ENCODE measurements at regions not wholly inside any gene's neighbourhood (a gene's known extent, or its start where the extent isn't known, plus 50 kb on each side); places are given as distances from the start of the nearest gene placed in this dataset.
A peak's percentile ranks its signal among the peaks of the same experiment; 100 is the strongest.

DNA sequence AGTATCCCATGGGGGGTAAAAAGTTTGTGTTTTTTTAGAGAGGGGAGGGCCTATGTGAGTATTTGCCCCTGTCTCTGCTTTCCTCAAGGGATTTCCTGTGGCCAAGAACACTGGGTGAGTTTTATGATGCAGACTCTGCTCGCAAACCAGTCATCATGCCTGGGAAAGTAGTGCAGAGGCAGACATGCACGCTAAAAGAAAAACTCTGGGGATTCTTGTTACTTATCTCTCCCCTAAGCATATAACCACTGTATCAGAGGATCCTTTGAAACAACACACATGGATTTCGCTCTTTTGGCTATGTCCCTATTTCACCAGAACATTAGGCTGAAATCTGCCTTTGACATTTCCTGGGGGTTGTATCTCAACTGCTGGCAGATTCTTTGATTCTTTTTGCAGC lies 1845.8 kb upstream of the SEL1L start:
- Histone ChIP-seq H3K27me3 (ENCODE audit: insufficient read depth, low read length) (no peaks in the 10 kb centered on the region), H3K9ac (ENCODE audit: low read length) (peak overlapping the region; percentile 12; the same call in 1 of the 2 replicates), H3F3A (ENCODE audit: insufficient read depth, low read length) (no peaks in the 10 kb centered on the region), H3K4me1 (ENCODE audit: insufficient read depth, low read length, severe bottlenecking) (peaks cover 19% of the 10 kb centered on the region), H2AFZ (ENCODE audit: low read length) (peak overlapping the region; percentile 94; the same call in 1 of the 2 replicates), H3K9me2 (ENCODE audit: low read depth, low read length) (no peaks in the 10 kb centered on the region), H3K27ac (ENCODE audit: low read depth, low read length, poor library complexity, severe bottlenecking) (no peak overlapping the region), H3K4me3 (ENCODE audit: low read depth, low read length, poor library complexity, severe bottlenecking) (peak overlapping the region; percentile 7), H3K79me2 (ENCODE audit: insufficient read depth, low read length) (no peaks in the 10 kb centered on the region), H4K20me1 (ENCODE audit: insufficient read depth, low read length) (no peaks in the 10 kb centered on the region), H3K9me3 (ENCODE audit: low read length) (0 out of 2 replicates have a peak, but pooled peaks cover 4% of the 10 kb centered on the region), H3K4me2 (ENCODE audit: low read length) (peak overlapping the region; percentile 44), H3K36me3 (ENCODE audit: insufficient read depth, low read length) (no peaks in the 10 kb centered on the region)
- no peak for TF ChIP-seq EZH2 (IDR thresholded peaks at IDR 0.05; ENCODE audit: borderline replicate concordance, low read length)
- TF ChIP-seq, protein P1, sequence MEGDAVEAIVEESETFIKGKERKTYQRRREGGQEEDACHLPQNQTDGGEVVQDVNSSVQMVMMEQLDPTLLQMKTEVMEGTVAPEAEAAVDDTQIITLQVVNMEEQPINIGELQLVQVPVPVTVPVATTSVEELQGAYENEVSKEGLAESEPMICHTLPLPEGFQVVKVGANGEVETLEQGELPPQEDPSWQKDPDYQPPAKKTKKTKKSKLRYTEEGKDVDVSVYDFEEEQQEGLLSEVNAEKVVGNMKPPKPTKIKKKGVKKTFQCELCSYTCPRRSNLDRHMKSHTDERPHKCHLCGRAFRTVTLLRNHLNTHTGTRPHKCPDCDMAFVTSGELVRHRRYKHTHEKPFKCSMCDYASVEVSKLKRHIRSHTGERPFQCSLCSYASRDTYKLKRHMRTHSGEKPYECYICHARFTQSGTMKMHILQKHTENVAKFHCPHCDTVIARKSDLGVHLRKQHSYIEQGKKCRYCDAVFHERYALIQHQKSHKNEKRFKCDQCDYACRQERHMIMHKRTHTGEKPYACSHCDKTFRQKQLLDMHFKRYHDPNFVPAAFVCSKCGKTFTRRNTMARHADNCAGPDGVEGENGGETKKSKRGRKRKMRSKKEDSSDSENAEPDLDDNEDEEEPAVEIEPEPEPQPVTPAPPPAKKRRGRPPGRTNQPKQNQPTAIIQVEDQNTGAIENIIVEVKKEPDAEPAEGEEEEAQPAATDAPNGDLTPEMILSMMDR (IDR thresholded peaks at IDR 0.05; ENCODE audit: low read length), result no peak

DNA sequence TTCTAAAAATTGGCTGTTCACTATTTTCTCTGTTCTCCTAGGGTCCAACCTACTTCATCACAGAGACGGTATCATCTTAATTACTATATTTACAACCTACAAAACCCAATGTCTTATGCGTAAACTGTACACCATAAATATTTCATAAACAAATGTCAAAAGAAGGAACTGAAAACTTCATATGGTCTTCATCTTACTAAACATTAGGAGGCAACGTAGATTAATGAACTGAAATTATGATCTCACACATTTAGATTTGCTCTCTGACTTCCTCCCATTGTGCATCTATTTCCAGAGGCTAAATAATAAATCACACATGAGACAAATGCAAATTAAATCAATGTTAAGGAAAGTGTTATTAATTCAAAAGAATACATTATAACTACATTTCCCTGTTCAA lies 1850.6 kb upstream of the SEL1L start:
- Histone ChIP-seq H3K4me1 (ENCODE audit: insufficient read depth, low read length, severe bottlenecking) (peaks cover 16% of the 10 kb centered on the region), H3K27ac (ENCODE audit: low read depth, low read length, poor library complexity, severe bottlenecking) (no peak overlapping the region)

DNA sequence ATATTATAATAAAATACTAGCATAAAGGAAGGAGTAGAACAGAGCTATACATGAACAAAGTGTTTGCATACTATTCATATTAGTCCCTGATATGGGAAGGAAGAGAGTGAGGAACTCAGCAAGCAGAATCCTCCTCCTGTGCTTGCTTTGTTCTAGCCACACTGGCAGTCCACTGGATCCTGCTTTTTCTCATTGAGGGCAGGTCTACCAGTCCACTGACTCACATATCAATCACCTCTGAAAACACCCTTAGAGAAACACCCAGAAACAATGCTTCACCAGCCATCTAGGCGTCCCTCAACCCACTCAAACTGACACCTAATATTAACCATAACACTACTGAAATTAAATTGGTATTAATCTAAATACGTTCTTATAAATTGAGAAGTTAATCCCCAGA lies 1861.7 kb upstream of the SEL1L start:
- H3K4me2 ChIP-seq (ENCODE audit: low read length), result no peak overlapping the region
- H3K9me3 ChIP-seq (ENCODE audit: low read length), result no peaks in the 10 kb centered on the region
- TF ChIP-seq, protein P1 (IDR thresholded peaks at IDR 0.05; ENCODE audit: low read length), result no peak
- TF ChIP-seq EZH2 (IDR thresholded peaks at IDR 0.05; ENCODE audit: borderline replicate concordance, low read length), result no peak
- H3K9me2 ChIP-seq (ENCODE audit: low read depth, low read length), result no peaks in the 10 kb centered on the region
- H3K27ac ChIP-seq (ENCODE audit: low read depth, low read length, poor library complexity, severe bottlenecking), result no peak overlapping the region
- H2AFZ ChIP-seq (ENCODE audit: low read length), result peak overlapping the region; percentile 33; the same call in 1 of the 2 replicates
- H4K20me1 ChIP-seq (ENCODE audit: insufficient read depth, low read length), result no peaks in the 10 kb centered on the region
- no peak overlapping the region for H3K9ac ChIP-seq (ENCODE audit: low read length)
- no peaks in the 10 kb centered on the region for H3F3A ChIP-seq (ENCODE audit: insufficient read depth, low read length)
- H3K36me3 ChIP-seq (ENCODE audit: insufficient read depth, low read length), result no peaks in the 10 kb centered on the region
- H3K4me3 ChIP-seq (ENCODE audit: low read depth, low read length, poor library complexity, severe bottlenecking), result no peak overlapping the region
- no peaks in the 10 kb centered on the region for H3K27me3 ChIP-seq (ENCODE audit: insufficient read depth, low read length)
- H3K4me1 ChIP-seq (ENCODE audit: insufficient read depth, low read length, severe bottlenecking), result no peaks in the 10 kb centered on the region
- H3K79me2 ChIP-seq (ENCODE audit: insufficient read depth, low read length), result no peaks in the 10 kb centered on the region

More for the DNA sequence above, 1850.6 kb upstream of the SEL1L start:
- H3K27me3 ChIP-seq (ENCODE audit: insufficient read depth, low read length), result no peaks in the 10 kb centered on the region
- H2AFZ ChIP-seq (ENCODE audit: low read length), result 0 out of 2 replicates have a peak overlapping the region, but pooled peaks have one; percentile 15
- H3K36me3 ChIP-seq (ENCODE audit: insufficient read depth, low read length), result no peaks in the 10 kb centered on the region
- no peaks in the 10 kb centered on the region for H3K9me2 ChIP-seq (ENCODE audit: low read depth, low read length)
- H3K79me2 ChIP-seq (ENCODE audit: insufficient read depth, low read length), result no peaks in the 10 kb centered on the region
- H3K4me3 ChIP-seq (ENCODE audit: low read depth, low read length, poor library complexity, severe bottlenecking), result no peak overlapping the region
- H3K4me2 ChIP-seq (ENCODE audit: low read length), result no peak overlapping the region
- H3F3A ChIP-seq (ENCODE audit: insufficient read depth, low read length), result no peaks in the 10 kb centered on the region
- H3K9me3 ChIP-seq (ENCODE audit: low read length), result no peaks in the 10 kb centered on the region
- no peaks in the 10 kb centered on the region for H4K20me1 ChIP-seq (ENCODE audit: insufficient read depth, low read length)
- no peak overlapping the region for H3K9ac ChIP-seq (ENCODE audit: low read length)
- no peak for TF ChIP-seq EZH2 (IDR thresholded peaks at IDR 0.05; ENCODE audit: borderline replicate concordance, low read length)
- TF ChIP-seq, protein P1 (IDR thresholded peaks at IDR 0.05; ENCODE audit: low read length), result no peak
